ENCODE measurements at regions not wholly inside any gene's neighbourhood (a gene's known extent, or its start where the extent isn't known, plus 50 kb on each side); places are given as distances from the start of the nearest gene placed in this dataset.

GRCh38 chrX:140920416-140920815 is 82.0 kb upstream of the SPANXB1 start:
- no peak for TF ChIP-seq CTCF (conservative IDR thresholded peaks at IDR 0.05; ENCODE audit: low read length)
- TF ChIP-seq EZH2phosphoT487 (IDR thresholded peaks at IDR 0.05; ENCODE audit: borderline replicate concordance, low read depth, low read length) = no peak

Measured in OCI-LY7 (cell line).